Loucy (cell line): ENCODE measurements at regions not wholly inside any gene's neighbourhood (a gene's known extent, or its start where the extent isn't known, plus 50 kb on each side); places are given as distances from the start of the nearest gene placed in this dataset.

Source experiments
- EZH2phosphoT487 ChIP-seq: fragments of 200-600 bp; IDR thresholded peaks from 2 replicates; pipeline ENCODE4 v1.6.1; 2018; ENCODE audit warnings: antibody characterized with exemption, mild to moderate bottlenecking, moderate library complexity, borderline replicate concordance
- TF ChIP-seq, protein P1 (sequence below): fragments of 200-600 bp; sonication (generic); conservative IDR thresholded peaks from 2 replicates; pipeline ENCODE4 v1.5.1; 2014; ENCODE audit warnings: mild to moderate bottlenecking, antibody characterized with exemption, low read length

DNA sequence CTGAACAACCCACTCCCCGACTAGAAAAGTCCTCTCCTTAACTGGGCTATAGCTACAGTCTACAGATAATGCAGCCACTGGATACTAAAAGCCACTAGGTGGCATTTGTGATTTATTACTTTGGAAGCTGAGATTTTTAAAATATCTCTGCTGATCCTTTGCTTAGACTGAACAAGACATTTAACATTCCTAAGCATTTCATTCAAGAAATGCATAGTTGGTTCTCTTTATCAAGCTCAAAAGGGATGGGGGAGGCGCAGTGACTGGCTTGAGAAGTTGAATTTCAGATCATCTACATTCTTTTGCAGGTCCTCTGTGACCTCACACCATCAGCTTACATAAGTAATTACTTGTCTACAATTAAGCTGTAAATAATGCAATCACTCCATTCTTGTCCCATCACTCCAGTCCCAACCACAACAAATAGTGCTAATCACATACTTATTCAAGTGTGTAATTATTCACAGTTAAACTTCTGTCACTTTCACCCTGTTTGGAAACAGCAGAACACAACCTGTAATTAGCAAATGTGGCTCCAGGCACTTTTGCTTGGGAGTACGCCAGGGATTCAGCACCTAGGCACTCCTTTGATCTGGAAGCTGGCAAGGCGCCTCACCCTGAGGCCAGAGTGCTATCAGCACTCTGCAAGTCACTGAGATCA is 203.6 kb downstream of the NOVA1 start:
- TF ChIP-seq, protein P1, sequence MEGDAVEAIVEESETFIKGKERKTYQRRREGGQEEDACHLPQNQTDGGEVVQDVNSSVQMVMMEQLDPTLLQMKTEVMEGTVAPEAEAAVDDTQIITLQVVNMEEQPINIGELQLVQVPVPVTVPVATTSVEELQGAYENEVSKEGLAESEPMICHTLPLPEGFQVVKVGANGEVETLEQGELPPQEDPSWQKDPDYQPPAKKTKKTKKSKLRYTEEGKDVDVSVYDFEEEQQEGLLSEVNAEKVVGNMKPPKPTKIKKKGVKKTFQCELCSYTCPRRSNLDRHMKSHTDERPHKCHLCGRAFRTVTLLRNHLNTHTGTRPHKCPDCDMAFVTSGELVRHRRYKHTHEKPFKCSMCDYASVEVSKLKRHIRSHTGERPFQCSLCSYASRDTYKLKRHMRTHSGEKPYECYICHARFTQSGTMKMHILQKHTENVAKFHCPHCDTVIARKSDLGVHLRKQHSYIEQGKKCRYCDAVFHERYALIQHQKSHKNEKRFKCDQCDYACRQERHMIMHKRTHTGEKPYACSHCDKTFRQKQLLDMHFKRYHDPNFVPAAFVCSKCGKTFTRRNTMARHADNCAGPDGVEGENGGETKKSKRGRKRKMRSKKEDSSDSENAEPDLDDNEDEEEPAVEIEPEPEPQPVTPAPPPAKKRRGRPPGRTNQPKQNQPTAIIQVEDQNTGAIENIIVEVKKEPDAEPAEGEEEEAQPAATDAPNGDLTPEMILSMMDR: no peak
- TF ChIP-seq EZH2phosphoT487: no peak
